Fibroblast of lung (primary cell): ENCODE measurements at regions not wholly inside any gene's neighbourhood (a gene's known extent, or its start where the extent isn't known, plus 50 kb on each side); places are given as distances from the start of the nearest gene placed in this dataset.

Experiments used
- DNase-seq, 2 donors: peaks; one replicate each; pipeline versions ENCODE4 v3.0.0 to v3.0.0-alpha.2; 2010; ENCODE audit warnings: low read depth in 2 of 2
- H2AFZ ChIP-seq: 2 replicates; pipeline ENCODE4 v1.5.1; 2012; ENCODE audit warnings: low read length, control low read depth, inconsistent platforms
- H3K27ac ChIP-seq: 2 replicates; pipeline ENCODE4 v1.5.1; 2011; ENCODE audit warnings: low read length, control low read depth; ENCODE audit not compliant: insufficient read depth
- H3K27me3 ChIP-seq: 2 replicates; pipeline ENCODE4 v1.5.1; 2011; ENCODE audit warnings: mild to moderate bottlenecking, low read length; ENCODE audit not compliant: control insufficient read depth, insufficient read depth
- H3K36me3 ChIP-seq: 2 replicates; pipeline ENCODE4 v1.5.1; 2011; ENCODE audit warnings: low read length; ENCODE audit not compliant: control insufficient read depth, insufficient read depth
- H3K4me1 ChIP-seq: 2 replicates; pipeline ENCODE4 v1.5.1; 2011; ENCODE audit warnings: low read length; ENCODE audit not compliant: control insufficient read depth, insufficient read depth; ENCODE audit errors: extremely low read depth
- H3K4me2 ChIP-seq: 2 replicates; pipeline ENCODE4 v1.5.1; 2011; ENCODE audit warnings: low read length, control low read depth; ENCODE audit not compliant: insufficient read depth; ENCODE audit errors: extremely low read depth
- H3K4me3 ChIP-seq, 4 experiments: fragments of 200-600 bp in 1 of 4; sonication (generic) in 1 of 4; replicated peaks in 1 of 4; 2 replicates each; pipeline ENCODE4 v1.5.1; 2011 to 2016; ENCODE audit warnings: low read length in 4 of 4, low read depth in 3 of 4, mild to moderate bottlenecking in 3 of 4, control low read depth in 2 of 4, inconsistent platforms in 1 of 4, mixed read lengths in 1 of 4; ENCODE audit not compliant: insufficient read depth in 1 of 4; ENCODE audit errors: control extremely low read depth in 1 of 4
- H3K79me2 ChIP-seq: 2 replicates; pipeline ENCODE4 v1.5.1; 2012; ENCODE audit warnings: mild to moderate bottlenecking, low read length, inconsistent platforms; ENCODE audit not compliant: control insufficient read depth, insufficient read depth
- H3K9ac ChIP-seq: 2 replicates; pipeline ENCODE4 v1.5.1; 2011; ENCODE audit warnings: mild to moderate bottlenecking, low read length, control low read depth; ENCODE audit not compliant: insufficient read depth
- H3K9me3 ChIP-seq: 2 replicates; pipeline ENCODE4 v1.5.1; 2012; ENCODE audit warnings: low read depth, low read length; ENCODE audit not compliant: control insufficient read depth, insufficient read depth
- H4K20me1 ChIP-seq: 2 replicates; pipeline ENCODE4 v1.5.1; 2011; ENCODE audit warnings: low read length; ENCODE audit not compliant: control insufficient read depth, insufficient read depth; ENCODE audit errors: extremely low read depth
- CTCF ChIP-seq, 2 donors: IDR thresholded peaks in 1 of 2; conservative IDR thresholded peaks in 1 of 2; 1 replicate in 1 of 2; 2 replicates in 1 of 2; pipeline ENCODE4 v1.5.1; 2011 to 2012; ENCODE audit warnings: low read length in 2 of 2, control low read depth in 1 of 2, inconsistent platforms in 1 of 2, low read depth in 1 of 2, mild to moderate bottlenecking in 1 of 2
- EZH2 ChIP-seq: IDR thresholded peaks from 2 replicates; pipeline ENCODE4 v1.5.1; 2012; ENCODE audit warnings: low read length, control low read depth, mild to moderate bottlenecking; ENCODE audit errors: missing control alignments

GRCh38 chr11:26930518-26931247 lies 63.2 kb upstream of the FIBIN start:
- Histone ChIP-seq H3K4me1 (no peaks in the 10 kb centered on the region), H4K20me1 (no peaks in the 10 kb centered on the region), H3K79me2 (no peaks in the 10 kb centered on the region), H3K4me2 (no peak overlapping the region), H3K9me3 (no peaks in the 10 kb centered on the region), H3K9ac (no peak overlapping the region), H3K27ac (no peak overlapping the region), H3K27me3 (no peaks in the 10 kb centered on the region), H3K4me3 (no peak overlapping the region), H2AFZ (no peak overlapping the region), H3K36me3 (no peaks in the 10 kb centered on the region)
- TF ChIP-seq EZH2 = no peak
- no peak for TF ChIP-seq CTCF (conservative IDR thresholded peaks at IDR 0.05 in 1 of 2, IDR thresholded peaks at IDR 0.05 in 1 of 2; ENCODE audit: low read depth in 1 of 2, low read length in 2 of 2)
- peak; percentile 49 to 76 for DNase-seq

GRCh38 chr11:26931248-26931631 lies 62.7 kb upstream of the FIBIN start:
- H3K4me1 ChIP-seq = no peaks in the 10 kb centered on the region
- no peak overlapping the region for H3K4me3 ChIP-seq
- no peak overlapping the region for H3K4me2 ChIP-seq
- H3K79me2 ChIP-seq = no peaks in the 10 kb centered on the region
- H4K20me1 ChIP-seq = no peaks in the 10 kb centered on the region
- no peak overlapping the region for H2AFZ ChIP-seq
- TF ChIP-seq EZH2 (no peak), CTCF (conservative IDR thresholded peaks at IDR 0.05 in 1 of 2, IDR thresholded peaks at IDR 0.05 in 1 of 2; ENCODE audit: low read depth in 1 of 2, low read length in 2 of 2) (no peak)
- no peaks in the 10 kb centered on the region for H3K27me3 ChIP-seq
- no peak overlapping the region for H3K27ac ChIP-seq
- H3K36me3 ChIP-seq = no peaks in the 10 kb centered on the region
- DNase-seq = peak; percentile 41 to 57
- H3K9me3 ChIP-seq = no peaks in the 10 kb centered on the region
- no peak overlapping the region for H3K9ac ChIP-seq

GRCh38 chr11:26931881-26932280 lies 62.0 kb upstream of the FIBIN start:
- H3K4me3 ChIP-seq = no peak overlapping the region
- TF ChIP-seq CTCF (conservative IDR thresholded peaks at IDR 0.05 in 1 of 2, IDR thresholded peaks at IDR 0.05 in 1 of 2; ENCODE audit: low read depth in 1 of 2, low read length in 2 of 2) = no peak
- no peak for TF ChIP-seq EZH2
- no peaks in the 10 kb centered on the region for H3K4me1 ChIP-seq
- no peaks in the 10 kb centered on the region for H3K9me3 ChIP-seq
- H4K20me1 ChIP-seq = no peaks in the 10 kb centered on the region
- no peak for DNase-seq
- no peak overlapping the region for H3K9ac ChIP-seq
- H3K27ac ChIP-seq = no peak overlapping the region
- no peaks in the 10 kb centered on the region for H3K27me3 ChIP-seq
- H3K4me2 ChIP-seq = no peak overlapping the region
- H2AFZ ChIP-seq = no peak overlapping the region
- no peaks in the 10 kb centered on the region for H3K79me2 ChIP-seq
- H3K36me3 ChIP-seq = no peaks in the 10 kb centered on the region
